H7 (cell line): ENCODE measurements at regions not wholly inside any gene's neighbourhood (a gene's known extent, or its start where the extent isn't known, plus 50 kb on each side); places are given as distances from the start of the nearest gene placed in this dataset.

ENCODE experiments used
- DNase-seq: peaks from one replicate; pipeline ENCODE4 v3.0.0; 2012
- H3K27me3 ChIP-seq: 2 replicates; pipeline ENCODE4 v1.6.0; 2011; ENCODE audit warnings: mild to moderate bottlenecking, low read length; ENCODE audit not compliant: control insufficient read depth, insufficient read depth
- H3K36me3 ChIP-seq: replicated peaks from 2 replicates; pipeline ENCODE4 v1.5.1; 2011; ENCODE audit warnings: low read length; ENCODE audit not compliant: control insufficient read depth, insufficient read depth
- H3K4me3 ChIP-seq: 2 replicates; pipeline ENCODE4 v1.5.1; 2011; ENCODE audit warnings: low read depth, mild to moderate bottlenecking, control low read depth, low read length, moderate library complexity; ENCODE audit not compliant: insufficient read depth

- Histone ChIP-seq H3K36me3 (no peaks in the 10 kb centered on the region), H3K4me3 (no peak overlapping the region), H3K27me3 (no peaks in the 10 kb centered on the region)
- DNase-seq: no peak
Measured at GRCh38 chr14:97315790-97316189, 518.6 kb downstream of the VRK1 start.

- H3K4me3 ChIP-seq: no peak overlapping the region
- no peaks in the 10 kb centered on the region for H3K36me3 ChIP-seq
- no peak for DNase-seq
- H3K27me3 ChIP-seq: no peaks in the 10 kb centered on the region
Measured at GRCh38 chr14:97318380-97318779, 521.2 kb downstream of the VRK1 start.

- DNase-seq: no peak
- Histone ChIP-seq H3K4me3 (no peak overlapping the region), H3K27me3 (no peaks in the 10 kb centered on the region), H3K36me3 (no peaks in the 10 kb centered on the region)
Measured at GRCh38 chr14:97319691-97320090, 522.5 kb downstream of the VRK1 start.

GRCh38 chr14:97328743-97329142, 531.6 kb downstream of the VRK1 start:
- Histone ChIP-seq H3K4me3 (no peak overlapping the region), H3K27me3 (no peaks in the 10 kb centered on the region), H3K36me3 (no peaks in the 10 kb centered on the region)
- DNase-seq: no peak

- Histone ChIP-seq H3K27me3 (no peaks in the 10 kb centered on the region), H3K4me3 (no peak overlapping the region), H3K36me3 (no peaks in the 10 kb centered on the region)
- DNase-seq: no peak
Measured at GRCh38 chr14:97329701-97330100, 532.5 kb downstream of the VRK1 start.

GRCh38 chr14:97331058-97331457, 533.9 kb downstream of the VRK1 start:
- H3K4me3 ChIP-seq: no peak overlapping the region

GRCh38 chr14:97331526-97331925, 534.3 kb downstream of the VRK1 start:
- H3K4me3 ChIP-seq: no peak overlapping the region
- DNase-seq: no peak
- H3K36me3 ChIP-seq: no peaks in the 10 kb centered on the region
- H3K27me3 ChIP-seq: no peaks in the 10 kb centered on the region

More at GRCh38 chr14:97331058-97331457, 533.9 kb downstream of the VRK1 start:
- DNase-seq: no peak
- H3K36me3 ChIP-seq: no peaks in the 10 kb centered on the region
- H3K27me3 ChIP-seq: no peaks in the 10 kb centered on the region

- Histone ChIP-seq H3K27me3 (no peaks in the 10 kb centered on the region), H3K36me3 (no peaks in the 10 kb centered on the region), H3K4me3 (no peak overlapping the region)
- DNase-seq: no peak
Measured at GRCh38 chr14:97336179-97336578, 539.0 kb downstream of the VRK1 start.

- Histone ChIP-seq H3K27me3 (no peaks in the 10 kb centered on the region), H3K4me3 (no peak overlapping the region), H3K36me3 (no peaks in the 10 kb centered on the region)
- DNase-seq: no peak
Measured at GRCh38 chr14:97336816-97337215, 539.6 kb downstream of the VRK1 start.

GRCh38 chr14:97337267-97337666, 540.1 kb downstream of the VRK1 start:
- Histone ChIP-seq H3K27me3 (no peaks in the 10 kb centered on the region), H3K36me3 (no peaks in the 10 kb centered on the region)
- no peak for DNase-seq

GRCh38 chr14:97337670-97338069, 540.5 kb downstream of the VRK1 start:
- DNase-seq: no peak
- Histone ChIP-seq H3K27me3 (no peaks in the 10 kb centered on the region), H3K4me3 (no peak overlapping the region), H3K36me3 (no peaks in the 10 kb centered on the region)

More at GRCh38 chr14:97337267-97337666, 540.1 kb downstream of the VRK1 start:
- H3K4me3 ChIP-seq: no peak overlapping the region

GRCh38 chr14:97344666-97345065, 547.5 kb downstream of the VRK1 start:
- H3K27me3 ChIP-seq: no peaks in the 10 kb centered on the region
- no peak for DNase-seq
- H3K4me3 ChIP-seq: no peak overlapping the region
- H3K36me3 ChIP-seq: no peaks in the 10 kb centered on the region

GRCh38 chr14:97346675-97347074, 549.5 kb downstream of the VRK1 start:
- Histone ChIP-seq H3K4me3 (no peak overlapping the region), H3K36me3 (no peaks in the 10 kb centered on the region), H3K27me3 (no peaks in the 10 kb centered on the region)
- DNase-seq: no peak

GRCh38 chr14:97349463-97349862, 552.3 kb downstream of the VRK1 start:
- no peak overlapping the region for H3K4me3 ChIP-seq
- H3K36me3 ChIP-seq: no peaks in the 10 kb centered on the region
- no peaks in the 10 kb centered on the region for H3K27me3 ChIP-seq
- no peak for DNase-seq

- Histone ChIP-seq H3K27me3 (no peaks in the 10 kb centered on the region), H3K4me3 (no peak overlapping the region), H3K36me3 (no peaks in the 10 kb centered on the region)
- DNase-seq: no peak
Measured at GRCh38 chr14:97349946-97350345, 552.8 kb downstream of the VRK1 start.

- Histone ChIP-seq H3K27me3 (no peaks in the 10 kb centered on the region), H3K36me3 (no peaks in the 10 kb centered on the region), H3K4me3 (no peak overlapping the region)
- no peak for DNase-seq
Measured at GRCh38 chr14:97350415-97350814, 553.2 kb downstream of the VRK1 start.
